ENCODE measurements at regions not wholly inside any gene's neighbourhood (a gene's known extent, or its start where the extent isn't known, plus 50 kb on each side); places are given as distances from the start of the nearest gene placed in this dataset.
"Not testable (repeated sequence)": the region's sequence is repeated elsewhere in the genome, so short reads cannot be mapped to it uniquely, and the experiment has no call there.

- Histone ChIP-seq H3K4me3 (ENCODE audit: low read length) (no peak overlapping the region), H3K27ac (ENCODE audit: low read length) (no peak overlapping the region), H3K36me3 (ENCODE audit: control insufficient read depth, insufficient read depth, low read length) (no peaks in the 10 kb centered on the region), H3K4me1 (ENCODE audit: control insufficient read depth, insufficient read depth, low read length) (no peaks in the 10 kb centered on the region), H3K27me3 (ENCODE audit: control insufficient read depth, insufficient read depth, low read length) (no peaks in the 10 kb centered on the region), H3K9me3 (ENCODE audit: control insufficient read depth, insufficient read depth, low read length) (no peaks in the 10 kb centered on the region)
- DNase-seq (ENCODE audit: low read depth, low spot score) = no peak
- WGBS (ENCODE audit: insufficient coverage, insufficient read length) = no CpG with 5 or more reads among the region's 1 CpG
Observed at GRCh38 chr5:38782180-38782835, 63.5 kb upstream of the OSMR start.

DNA sequence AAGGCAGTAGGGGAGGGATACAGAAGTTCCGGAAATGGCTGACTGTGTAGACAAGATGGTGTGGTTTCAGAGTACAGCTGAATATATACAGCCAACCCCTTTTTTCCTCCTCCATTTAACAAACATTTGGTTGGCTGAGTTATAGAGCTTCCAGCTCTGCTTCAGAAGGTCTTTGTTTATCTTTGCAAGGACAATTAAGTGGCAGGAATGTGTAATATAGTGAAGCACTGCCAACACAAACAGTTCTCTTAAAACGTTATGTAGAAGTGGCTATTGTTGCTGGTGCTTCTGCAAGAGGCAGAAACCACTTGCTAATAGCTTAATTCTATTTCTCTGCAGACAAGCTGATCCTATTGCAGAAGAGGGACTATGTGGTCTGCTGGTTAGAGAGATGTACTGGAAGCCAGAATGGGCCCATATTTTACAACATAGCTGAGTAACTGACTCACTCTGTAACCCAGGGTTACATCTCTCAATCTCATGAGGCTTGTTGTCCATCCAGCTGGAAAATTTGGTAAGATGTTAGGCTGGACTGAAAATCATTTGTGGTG lies 62.7 kb upstream of the OSMR start:
- DNase-seq (ENCODE audit: low read depth, low spot score) = no peak

DNA sequence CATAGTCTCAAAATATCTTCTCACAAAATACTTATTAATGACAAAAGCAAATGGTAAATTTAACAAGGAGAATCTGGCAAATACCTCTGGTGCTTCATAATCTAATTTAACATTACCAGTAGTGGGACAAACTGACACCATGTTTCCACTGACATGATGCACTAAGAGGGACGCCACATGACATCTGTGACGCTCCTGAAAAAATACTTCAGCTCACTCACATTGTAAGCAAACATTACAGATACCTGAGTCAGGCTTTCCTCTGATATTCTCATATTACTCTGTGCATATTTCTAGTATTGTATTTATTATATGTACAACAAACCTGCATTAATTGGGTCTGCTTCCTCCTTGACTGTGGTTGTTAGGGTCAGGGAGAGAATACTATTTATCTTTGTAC lies 56.7 kb upstream of the OSMR start:
- no peaks in the 10 kb centered on the region for H3K4me1 ChIP-seq (ENCODE audit: control insufficient read depth, insufficient read depth, low read length)
- no CpG with 5 or more reads among the region's 2 CpGs for WGBS (ENCODE audit: insufficient coverage, insufficient read length)
- H3K27ac ChIP-seq (ENCODE audit: low read length) = no peak overlapping the region
- H3K27me3 ChIP-seq (ENCODE audit: control insufficient read depth, insufficient read depth, low read length) = no peaks in the 10 kb centered on the region
- H3K36me3 ChIP-seq (ENCODE audit: control insufficient read depth, insufficient read depth, low read length) = no peaks in the 10 kb centered on the region
- DNase-seq (ENCODE audit: low read depth, low spot score) = no peak
- no peaks in the 10 kb centered on the region for H3K9me3 ChIP-seq (ENCODE audit: control insufficient read depth, insufficient read depth, low read length)
- H3K4me3 ChIP-seq (ENCODE audit: low read length) = no peak overlapping the region

More for the DNA sequence above, 62.7 kb upstream of the OSMR start:
- no peaks in the 10 kb centered on the region for H3K4me1 ChIP-seq (ENCODE audit: control insufficient read depth, insufficient read depth, low read length)
- H3K9me3 ChIP-seq (ENCODE audit: control insufficient read depth, insufficient read depth, low read length) = no peaks in the 10 kb centered on the region
- no peaks in the 10 kb centered on the region for H3K36me3 ChIP-seq (ENCODE audit: control insufficient read depth, insufficient read depth, low read length)
- no peak overlapping the region for H3K4me3 ChIP-seq (ENCODE audit: low read length)
- no CpG with 5 or more reads among the region's 2 CpGs for WGBS (ENCODE audit: insufficient coverage, insufficient read length)
- H3K27ac ChIP-seq (ENCODE audit: low read length) = no peak overlapping the region
- no peaks in the 10 kb centered on the region for H3K27me3 ChIP-seq (ENCODE audit: control insufficient read depth, insufficient read depth, low read length)

DNA sequence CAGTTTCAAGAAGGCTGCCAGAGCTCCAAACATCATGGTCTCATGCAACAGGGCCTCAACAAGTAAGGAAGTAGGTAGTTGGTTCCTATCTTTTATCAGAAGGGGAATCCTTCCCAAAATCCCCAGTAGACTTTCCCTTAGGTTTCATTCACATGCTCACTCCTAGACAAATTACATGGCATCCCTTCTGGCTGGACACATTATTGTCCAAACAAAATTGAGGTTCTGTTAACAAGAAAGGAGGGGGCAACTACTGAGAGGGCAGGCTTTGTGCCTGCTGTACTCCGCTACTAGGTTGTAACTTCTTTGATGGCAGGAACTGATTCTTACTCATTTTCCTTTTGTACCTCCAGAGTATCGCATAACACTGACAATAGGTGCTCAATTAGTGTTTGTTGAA lies 56.0 kb upstream of the OSMR start:
- no peaks in the 10 kb centered on the region for H3K36me3 ChIP-seq (ENCODE audit: control insufficient read depth, insufficient read depth, low read length)
- no peak for DNase-seq (ENCODE audit: low read depth, low spot score)
- WGBS (ENCODE audit: insufficient coverage, insufficient read length) = no CpG with 5 or more reads among the region's 2 CpGs
- no peaks in the 10 kb centered on the region for H3K9me3 ChIP-seq (ENCODE audit: control insufficient read depth, insufficient read depth, low read length)
- H3K27me3 ChIP-seq (ENCODE audit: control insufficient read depth, insufficient read depth, low read length) = no peaks in the 10 kb centered on the region
- no peak overlapping the region for H3K27ac ChIP-seq (ENCODE audit: low read length)
- H3K4me3 ChIP-seq (ENCODE audit: low read length) = no peak overlapping the region
- no peaks in the 10 kb centered on the region for H3K4me1 ChIP-seq (ENCODE audit: control insufficient read depth, insufficient read depth, low read length)

DNA sequence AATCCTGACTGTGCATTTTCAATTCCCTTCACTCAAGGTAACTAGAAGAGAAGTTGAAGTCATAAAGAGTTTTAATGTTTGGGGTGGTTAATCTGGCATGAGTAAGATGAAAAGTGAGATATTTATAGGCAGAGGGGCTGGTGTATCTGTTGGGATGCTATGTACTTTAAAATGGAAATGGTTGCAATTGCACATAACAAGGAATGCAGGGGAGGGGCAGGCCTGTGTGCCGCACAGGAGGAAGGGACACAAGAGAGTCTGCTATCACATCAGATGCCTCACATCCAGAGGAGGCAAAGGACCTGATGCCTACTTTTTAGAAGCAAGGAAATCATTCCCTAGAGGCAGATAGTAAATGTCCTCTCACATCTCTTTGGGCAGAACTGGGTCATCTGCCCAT lies 55.5 kb upstream of the OSMR start:
- H3K27ac ChIP-seq (ENCODE audit: low read length) = no peak overlapping the region
- H3K4me1 ChIP-seq (ENCODE audit: control insufficient read depth, insufficient read depth, low read length) = no peaks in the 10 kb centered on the region
- H3K9me3 ChIP-seq (ENCODE audit: control insufficient read depth, insufficient read depth, low read length) = no peaks in the 10 kb centered on the region
- no CpG with 5 or more reads among the region's 1 CpG for WGBS (ENCODE audit: insufficient coverage, insufficient read length)
- H3K27me3 ChIP-seq (ENCODE audit: control insufficient read depth, insufficient read depth, low read length) = no peaks in the 10 kb centered on the region
- H3K36me3 ChIP-seq (ENCODE audit: control insufficient read depth, insufficient read depth, low read length) = no peaks in the 10 kb centered on the region
- no peak overlapping the region for H3K4me3 ChIP-seq (ENCODE audit: low read length)
- DNase-seq (ENCODE audit: low read depth, low spot score) = no peak

DNA sequence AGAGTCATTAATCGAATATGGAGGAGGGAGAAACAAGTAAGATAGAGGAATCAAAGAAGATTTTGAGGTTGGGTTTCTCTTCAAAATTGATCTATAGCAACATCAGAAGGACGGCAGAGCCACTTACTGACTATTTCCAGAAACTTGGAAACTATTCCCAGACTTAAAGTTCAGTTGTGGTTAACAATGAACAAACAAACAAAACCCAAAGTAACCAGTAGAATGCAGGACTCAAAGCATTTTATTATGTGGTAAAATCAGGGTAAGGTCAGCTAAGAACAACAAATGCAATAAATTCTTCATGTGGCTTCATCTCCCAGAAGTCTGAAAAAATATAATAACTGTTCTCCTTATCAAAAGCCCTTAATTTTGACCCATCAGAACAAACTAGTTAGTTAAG lies 54.9 kb upstream of the OSMR start:
- Histone ChIP-seq H3K4me1 (ENCODE audit: control insufficient read depth, insufficient read depth, low read length) (no peaks in the 10 kb centered on the region), H3K4me3 (ENCODE audit: low read length) (no peak overlapping the region), H3K27me3 (ENCODE audit: control insufficient read depth, insufficient read depth, low read length) (no peaks in the 10 kb centered on the region), H3K27ac (ENCODE audit: low read length) (no peak overlapping the region), H3K36me3 (ENCODE audit: control insufficient read depth, insufficient read depth, low read length) (no peaks in the 10 kb centered on the region), H3K9me3 (ENCODE audit: control insufficient read depth, insufficient read depth, low read length) (no peaks in the 10 kb centered on the region)
- DNase-seq (ENCODE audit: low read depth, low spot score) = no peak
- WGBS (ENCODE audit: insufficient coverage, insufficient read length) = 100% methylated on average over 1 of the region's 2 CpGs

DNA sequence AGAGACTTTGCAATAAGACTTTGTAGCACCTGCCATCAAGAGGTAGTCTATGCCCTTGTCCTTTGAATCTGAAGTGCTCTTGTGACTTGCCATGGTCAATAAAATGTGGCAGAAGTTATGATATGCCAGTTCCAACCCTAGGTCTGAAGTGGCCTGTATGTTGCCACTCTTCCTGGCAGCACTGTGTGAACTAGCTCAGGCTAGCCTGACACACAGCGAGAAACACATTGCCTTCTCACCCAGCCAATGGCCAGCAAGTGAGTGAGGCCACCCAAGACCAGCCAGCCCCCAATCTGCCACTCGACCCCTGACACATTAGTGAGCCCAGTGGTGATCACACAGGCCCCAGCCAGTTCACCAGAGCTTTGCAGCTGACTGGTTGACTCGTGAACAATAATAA lies 52.7 kb upstream of the OSMR start:
- Histone ChIP-seq H3K4me1 (ENCODE audit: control insufficient read depth, insufficient read depth, low read length) (no peaks in the 10 kb centered on the region), H3K9me3 (ENCODE audit: control insufficient read depth, insufficient read depth, low read length) (no peaks in the 10 kb centered on the region), H3K4me3 (ENCODE audit: low read length) (no peak overlapping the region), H3K36me3 (ENCODE audit: control insufficient read depth, insufficient read depth, low read length) (no peaks in the 10 kb centered on the region), H3K27me3 (ENCODE audit: control insufficient read depth, insufficient read depth, low read length) (no peaks in the 10 kb centered on the region), H3K27ac (ENCODE audit: low read length) (no peak overlapping the region)
- no peak for DNase-seq (ENCODE audit: low read depth, low spot score)
- WGBS (ENCODE audit: insufficient coverage, insufficient read length) = no CpG with 5 or more reads among the region's 3 CpGs

GRCh38 chr5:38794037-38794436 lies 51.8 kb upstream of the OSMR start:
- WGBS (ENCODE audit: insufficient coverage, insufficient read length) = 100% methylated on average over 3 of the region's 7 CpGs
- not testable (repeated sequence) for H3K27ac ChIP-seq (ENCODE audit: low read length); H3K4me3 ChIP-seq (ENCODE audit: low read length); H3K27me3 ChIP-seq (ENCODE audit: control insufficient read depth, insufficient read depth, low read length); H3K36me3 ChIP-seq (ENCODE audit: control insufficient read depth, insufficient read depth, low read length); H3K4me1 ChIP-seq (ENCODE audit: control insufficient read depth, insufficient read depth, low read length); DNase-seq (ENCODE audit: low read depth, low spot score); H3K9me3 ChIP-seq (ENCODE audit: control insufficient read depth, insufficient read depth, low read length)

GRCh38 chr5:38794986-38795385 lies 50.8 kb upstream of the OSMR start:
- no peak for DNase-seq (ENCODE audit: low read depth, low spot score)
- H3K27ac ChIP-seq (ENCODE audit: low read length) = no peak overlapping the region
- WGBS (ENCODE audit: insufficient coverage, insufficient read length) = no CpG with 5 or more reads among the region's 5 CpGs

GRCh38 chr5:38795986-38796741 lies 49.6 kb upstream of the OSMR start:
- no peak overlapping the region for H3K27ac ChIP-seq (ENCODE audit: low read length)
- no CpG with 5 or more reads among the region's 6 CpGs for WGBS (ENCODE audit: insufficient coverage, insufficient read length)
- H3K36me3 ChIP-seq (ENCODE audit: control insufficient read depth, insufficient read depth, low read length) = no peaks in the 10 kb centered on the region
- H3K9me3 ChIP-seq (ENCODE audit: control insufficient read depth, insufficient read depth, low read length) = no peaks in the 10 kb centered on the region
- H3K27me3 ChIP-seq (ENCODE audit: control insufficient read depth, insufficient read depth, low read length) = no peaks in the 10 kb centered on the region
- H3K4me3 ChIP-seq (ENCODE audit: low read length) = no peak overlapping the region
- H3K4me1 ChIP-seq (ENCODE audit: control insufficient read depth, insufficient read depth, low read length) = no peaks in the 10 kb centered on the region
- DNase-seq (ENCODE audit: low read depth, low spot score) = no peak

More at GRCh38 chr5:38794986-38795385, 50.8 kb upstream of the OSMR start:
- Histone ChIP-seq H3K4me1 (ENCODE audit: control insufficient read depth, insufficient read depth, low read length) (no peaks in the 10 kb centered on the region), H3K9me3 (ENCODE audit: control insufficient read depth, insufficient read depth, low read length) (no peaks in the 10 kb centered on the region), H3K27me3 (ENCODE audit: control insufficient read depth, insufficient read depth, low read length) (no peaks in the 10 kb centered on the region), H3K4me3 (ENCODE audit: low read length) (no peak overlapping the region), H3K36me3 (ENCODE audit: control insufficient read depth, insufficient read depth, low read length) (no peaks in the 10 kb centered on the region)

Measured in iPS DF 6.9 (cell line).